Activated naive CD8-positive, alpha-beta T cell treated with anti-CD3 and anti-CD28 coated beads for 36 hours (primary cell): ENCODE measurements at regions not wholly inside any gene's neighbourhood (a gene's known extent, or its start where the extent isn't known, plus 50 kb on each side); places are given as distances from the start of the nearest gene placed in this dataset.

Experiments
- DNase-seq: peaks from one replicate; pipeline ENCODE4 v3.0.0; 2021
- H3K27ac Mint-ChIP-seq: one replicate; pipeline ENCODE4 v1.8.0; 2022; ENCODE audit warnings: mild to moderate bottlenecking, moderate library complexity, mixed read lengths
- H3K27me3 Mint-ChIP-seq: one replicate; pipeline ENCODE4 v1.8.0; 2022; ENCODE audit warnings: mild to moderate bottlenecking, mixed read lengths
- H3K36me3 Mint-ChIP-seq: one replicate; pipeline ENCODE4 v1.8.0; 2021; ENCODE audit warnings: mild to moderate bottlenecking, mixed read lengths
- H3K4me1 Mint-ChIP-seq: one replicate; pipeline ENCODE4 v1.8.0; 2021; ENCODE audit warnings: mixed read lengths
- H3K4me3 Mint-ChIP-seq: one replicate; pipeline ENCODE4 v1.8.0; 2022; ENCODE audit warnings: mild to moderate bottlenecking, moderate library complexity, mixed read lengths
- H3K9me3 Mint-ChIP-seq: one replicate; pipeline ENCODE4 v1.8.0; 2022; ENCODE audit warnings: mixed read lengths

DNA sequence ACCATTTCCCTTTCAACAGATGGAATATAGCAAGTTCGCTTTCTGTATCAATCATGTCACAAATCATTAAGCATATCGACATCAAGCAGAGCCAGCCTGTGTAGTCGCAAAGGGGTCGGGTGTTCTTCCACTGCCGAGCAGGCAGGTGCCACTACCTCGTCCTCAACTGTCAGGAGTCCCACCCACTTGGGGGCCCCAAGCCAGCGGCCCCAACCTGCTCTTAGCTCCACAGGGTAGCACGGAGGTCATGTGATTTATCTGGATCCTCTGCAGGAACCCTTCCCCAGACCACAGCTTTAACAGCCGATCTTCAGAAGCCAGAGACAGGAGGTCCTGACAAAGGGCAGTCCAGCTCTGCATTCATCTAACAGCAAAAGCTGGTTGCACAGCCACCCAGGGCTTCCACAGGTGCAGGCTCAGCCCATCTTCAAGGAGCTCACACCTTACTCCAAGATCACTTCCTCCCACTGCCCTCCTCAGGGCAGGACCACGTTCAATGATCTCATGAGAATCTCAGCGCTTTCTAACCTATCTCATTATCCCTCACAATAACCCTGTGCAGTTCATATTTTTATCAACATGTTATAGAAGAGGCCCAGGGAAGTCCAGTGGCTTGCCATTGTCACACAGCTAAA lies 110.2 kb downstream of the TRIM29 start:
- H3K27ac Mint-ChIP-seq, result no peak overlapping the region
- H3K4me1 Mint-ChIP-seq, result no peaks in the 10 kb centered on the region
- H3K36me3 Mint-ChIP-seq, result no peaks in the 10 kb centered on the region
- H3K4me3 Mint-ChIP-seq, result no peak overlapping the region
- no peaks in the 10 kb centered on the region for H3K9me3 Mint-ChIP-seq
- DNase-seq, result no peak
- H3K27me3 Mint-ChIP-seq, result peaks cover 11% of the 10 kb centered on the region

DNA sequence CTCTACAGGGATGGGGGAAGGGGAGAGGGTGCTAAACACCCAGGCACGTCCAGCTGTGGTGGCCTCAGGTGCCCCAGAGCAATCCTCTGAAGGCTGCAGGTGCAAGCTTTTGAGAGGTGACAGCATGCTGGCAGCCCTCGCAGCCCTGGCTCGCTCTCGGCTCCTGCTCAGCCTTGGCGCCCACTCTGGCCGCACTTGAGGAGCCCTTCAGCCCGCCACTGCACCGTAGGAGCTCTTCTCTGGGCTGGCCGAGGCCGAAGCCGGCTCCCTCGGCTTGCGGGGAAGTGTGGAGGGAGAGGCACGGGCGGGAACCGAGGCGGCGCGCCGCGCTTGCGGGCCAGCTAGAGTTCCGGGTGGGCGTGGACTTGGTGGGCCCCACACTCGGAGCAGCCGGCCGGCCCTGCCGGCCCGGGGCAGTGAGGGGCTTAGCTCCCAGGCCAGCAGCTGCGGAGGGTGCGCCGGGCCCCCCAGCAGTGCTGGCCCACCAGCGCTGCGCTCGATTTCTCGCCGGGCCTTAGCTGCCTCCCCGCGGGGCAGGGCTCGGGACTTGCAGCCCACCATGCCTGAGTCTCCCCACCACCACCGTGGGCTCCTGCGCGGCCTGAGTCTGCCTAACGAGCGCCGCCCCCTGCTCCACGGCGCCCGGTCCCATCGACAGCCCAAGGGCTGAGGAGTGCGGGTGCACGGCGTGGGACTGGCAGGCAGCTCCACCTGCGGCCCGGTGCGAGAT lies 112.1 kb downstream of the TRIM29 start:
- no peak for DNase-seq
- H3K27me3 Mint-ChIP-seq, result peaks cover 6% of the 10 kb centered on the region
- no peaks in the 10 kb centered on the region for H3K4me1 Mint-ChIP-seq
- no peaks in the 10 kb centered on the region for H3K9me3 Mint-ChIP-seq
- no peak overlapping the region for H3K27ac Mint-ChIP-seq
- H3K4me3 Mint-ChIP-seq, result no peak overlapping the region
- no peaks in the 10 kb centered on the region for H3K36me3 Mint-ChIP-seq

DNA sequence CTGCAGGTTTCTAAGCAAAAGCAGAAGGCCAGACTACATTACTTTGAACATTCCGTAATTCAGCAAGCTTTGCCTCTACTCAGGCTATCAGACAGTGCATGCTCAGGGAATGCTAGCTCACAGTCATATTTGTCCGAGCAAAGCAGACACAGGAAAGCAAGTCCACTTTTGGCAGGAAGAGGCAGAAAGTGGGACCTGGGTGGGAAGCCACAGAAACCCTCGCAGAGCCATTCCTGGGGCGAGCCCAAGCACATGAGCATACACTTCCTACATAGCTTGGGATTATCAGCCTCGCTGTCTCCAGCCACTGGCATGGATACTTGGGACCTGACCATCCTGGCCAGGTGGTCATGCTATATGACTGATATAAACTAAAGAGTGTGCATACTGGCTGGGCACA lies 113.3 kb downstream of the TRIM29 start:
- Mint-ChIP-seq H3K9me3 (no peaks in the 10 kb centered on the region), H3K36me3 (no peaks in the 10 kb centered on the region), H3K4me1 (no peaks in the 10 kb centered on the region), H3K27me3 (peaks cover 6% of the 10 kb centered on the region), H3K27ac (no peak overlapping the region), H3K4me3 (no peak overlapping the region)
- DNase-seq, result no peak

DNA sequence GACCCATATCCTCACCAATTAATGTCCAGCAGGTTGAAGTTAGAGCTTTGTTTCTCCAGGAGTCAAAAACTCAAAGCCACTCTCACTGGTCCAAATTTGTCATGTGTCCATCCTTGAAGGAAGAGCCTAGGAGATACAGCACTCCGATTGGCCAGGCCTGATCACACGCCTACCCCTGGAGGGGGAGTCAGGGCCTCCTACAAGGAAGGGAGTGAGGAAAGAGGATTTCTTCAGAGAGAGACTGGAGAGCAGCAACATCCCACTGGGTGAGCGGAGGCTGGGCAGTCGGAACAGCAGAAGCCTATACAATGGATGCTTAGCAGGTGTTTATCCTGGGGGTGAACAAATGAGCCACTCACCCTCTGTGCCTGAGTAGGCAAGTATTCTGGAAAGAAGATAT lies 113.9 kb downstream of the TRIM29 start:
- Mint-ChIP-seq H3K36me3 (no peaks in the 10 kb centered on the region), H3K27ac (no peak overlapping the region), H3K27me3 (peaks cover 6% of the 10 kb centered on the region), H3K9me3 (no peaks in the 10 kb centered on the region), H3K4me1 (no peaks in the 10 kb centered on the region), H3K4me3 (no peak overlapping the region)
- no peak for DNase-seq

DNA sequence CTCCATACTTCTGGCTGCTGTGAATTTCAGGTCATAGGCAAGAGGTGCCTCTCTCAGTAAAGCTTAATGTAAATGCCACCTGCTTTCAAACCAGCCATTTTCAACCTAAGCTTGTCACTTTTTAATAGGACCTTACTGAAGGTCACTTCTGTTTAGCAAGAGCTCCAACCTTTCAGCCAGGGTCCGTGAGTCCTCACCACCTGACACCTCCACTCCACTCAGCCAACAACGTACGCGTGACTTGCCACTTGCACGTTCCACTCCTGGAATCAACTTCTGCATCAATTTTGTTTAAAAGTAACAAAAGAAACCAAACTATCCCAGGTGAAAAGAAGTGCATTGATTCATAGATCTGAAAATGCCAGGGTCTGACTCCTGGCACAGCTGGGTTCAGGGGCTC lies 114.4 kb downstream of the TRIM29 start:
- H3K36me3 Mint-ChIP-seq, result no peaks in the 10 kb centered on the region
- H3K27ac Mint-ChIP-seq, result no peak overlapping the region
- no peaks in the 10 kb centered on the region for H3K4me1 Mint-ChIP-seq
- H3K4me3 Mint-ChIP-seq, result no peak overlapping the region
- no peak for DNase-seq
- H3K9me3 Mint-ChIP-seq, result no peaks in the 10 kb centered on the region
- H3K27me3 Mint-ChIP-seq, result peaks cover 3% of the 10 kb centered on the region

DNA sequence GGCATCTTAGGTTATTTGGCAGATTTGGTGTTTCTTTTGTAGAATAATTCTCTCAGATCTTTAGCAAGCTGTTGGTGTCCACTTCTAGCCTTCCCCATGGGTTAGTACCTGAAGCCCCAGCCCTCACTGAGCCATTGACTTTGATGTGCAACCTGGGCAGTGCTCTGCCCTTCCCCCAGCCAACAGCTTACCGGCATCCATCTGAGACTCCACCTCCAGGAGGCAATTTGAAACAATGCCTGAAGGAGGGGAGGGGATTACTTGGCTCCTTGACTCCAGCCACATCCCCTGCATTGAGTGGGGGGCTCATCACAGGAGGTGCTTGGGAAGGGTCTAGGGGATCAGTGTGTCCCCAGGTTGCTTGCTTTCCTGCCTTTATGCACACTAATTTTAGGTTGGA lies 114.8 kb downstream of the TRIM29 start:
- no peak overlapping the region for H3K4me3 Mint-ChIP-seq
- H3K4me1 Mint-ChIP-seq, result no peaks in the 10 kb centered on the region
- no peaks in the 10 kb centered on the region for H3K36me3 Mint-ChIP-seq
- peaks cover 3% of the 10 kb centered on the region for H3K27me3 Mint-ChIP-seq
- DNase-seq, result no peak
- no peaks in the 10 kb centered on the region for H3K9me3 Mint-ChIP-seq
- no peak overlapping the region for H3K27ac Mint-ChIP-seq

DNA sequence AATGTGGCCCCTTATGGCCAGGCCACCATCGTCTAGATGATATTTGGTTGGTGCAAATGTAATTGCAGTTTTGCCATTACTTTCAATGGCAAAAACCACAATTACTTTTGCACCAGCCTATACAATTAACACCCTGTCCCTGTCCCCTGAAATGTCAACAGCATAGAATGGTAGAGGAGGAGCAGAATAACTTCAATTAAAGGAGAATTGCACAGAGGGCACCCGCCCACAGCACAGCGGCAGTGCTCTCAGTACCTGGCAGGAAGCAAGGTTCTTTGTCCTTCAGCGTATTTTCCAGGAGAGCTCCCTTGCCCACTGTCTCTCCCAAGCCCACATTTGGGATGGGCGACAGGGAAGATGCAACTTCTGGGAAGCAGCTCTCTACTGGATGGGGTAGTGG lies 115.3 kb downstream of the TRIM29 start:
- Mint-ChIP-seq H3K4me1 (no peaks in the 10 kb centered on the region), H3K27me3 (peaks cover 7% of the 10 kb centered on the region), H3K36me3 (no peaks in the 10 kb centered on the region), H3K9me3 (no peaks in the 10 kb centered on the region), H3K4me3 (no peak overlapping the region), H3K27ac (no peak overlapping the region)
- DNase-seq, result no peak

DNA sequence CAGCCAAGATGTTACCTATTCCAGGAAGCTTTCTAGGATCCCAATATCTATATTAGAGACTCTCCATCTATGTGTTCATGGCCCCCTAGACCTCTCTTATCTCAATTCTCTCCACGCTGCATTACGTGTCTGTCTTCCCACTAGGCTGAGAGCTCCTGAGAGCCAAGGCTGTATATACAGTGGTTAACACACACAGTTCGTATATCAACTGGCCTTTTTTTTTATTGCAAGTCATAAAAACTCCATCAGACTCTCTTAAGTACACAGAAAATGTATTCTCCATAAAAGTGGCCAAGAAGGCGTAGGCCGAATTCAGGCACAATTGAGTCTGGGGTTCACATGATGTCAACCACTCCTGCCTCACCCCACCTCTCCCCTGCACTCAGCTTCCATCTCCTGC lies 115.9 kb downstream of the TRIM29 start:
- no peaks in the 10 kb centered on the region for H3K4me1 Mint-ChIP-seq
- DNase-seq, result no peak
- no peak overlapping the region for H3K4me3 Mint-ChIP-seq
- no peak overlapping the region for H3K27ac Mint-ChIP-seq
- peaks cover 13% of the 10 kb centered on the region for H3K27me3 Mint-ChIP-seq
- no peaks in the 10 kb centered on the region for H3K36me3 Mint-ChIP-seq
- H3K9me3 Mint-ChIP-seq, result no peaks in the 10 kb centered on the region

DNA sequence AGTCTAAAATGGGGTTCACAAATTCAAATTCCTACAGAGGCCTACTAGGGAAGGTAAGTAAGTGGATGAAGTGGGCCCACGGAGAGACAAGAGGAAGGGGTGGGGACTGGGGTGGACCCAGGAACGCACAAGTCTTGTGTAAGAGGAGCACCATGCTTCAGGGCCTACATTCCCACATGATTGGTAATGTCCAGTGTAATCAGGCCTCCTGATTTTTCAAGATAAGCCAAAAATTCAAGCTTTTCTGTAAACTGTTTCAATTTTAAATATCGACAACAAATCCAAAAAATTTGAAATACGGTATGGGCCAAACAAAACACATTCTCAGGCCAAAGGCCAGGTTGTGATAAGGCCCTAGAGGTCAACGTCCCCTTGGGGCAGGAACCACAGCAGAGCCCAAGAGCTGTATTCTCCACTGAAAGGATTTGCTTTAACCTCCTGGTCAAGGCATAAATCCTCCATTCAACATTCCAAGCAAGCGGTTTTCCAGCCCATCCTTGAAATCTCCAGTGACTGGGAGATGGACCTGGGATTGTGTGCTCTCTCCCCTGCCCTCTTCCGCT lies 116.4 kb downstream of the TRIM29 start:
- H3K36me3 Mint-ChIP-seq, result no peaks in the 10 kb centered on the region
- H3K9me3 Mint-ChIP-seq, result no peaks in the 10 kb centered on the region
- H3K4me1 Mint-ChIP-seq, result no peaks in the 10 kb centered on the region
- peaks cover 18% of the 10 kb centered on the region for H3K27me3 Mint-ChIP-seq
- no peak for DNase-seq
- H3K27ac Mint-ChIP-seq, result no peak overlapping the region
- H3K4me3 Mint-ChIP-seq, result no peak overlapping the region

DNA sequence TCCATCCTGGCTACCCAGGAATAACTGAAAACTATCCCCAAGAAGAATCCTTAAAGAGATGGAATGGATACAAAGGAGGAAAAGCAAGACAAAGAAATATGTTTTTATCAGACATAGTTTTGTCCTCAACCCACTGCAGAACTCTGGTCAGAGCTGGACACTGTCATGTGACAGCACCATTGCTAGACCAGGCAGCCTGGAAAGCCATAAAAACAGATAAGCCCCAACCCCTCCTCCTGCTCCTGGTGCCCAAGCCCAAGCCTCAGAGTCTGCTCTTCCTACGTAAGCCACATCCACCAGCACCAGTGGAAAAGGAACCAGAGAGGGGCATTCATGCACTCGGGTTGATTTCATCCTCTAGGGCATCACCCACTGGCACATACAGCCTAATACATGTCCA lies 116.9 kb downstream of the TRIM29 start:
- H3K27ac Mint-ChIP-seq, result no peak overlapping the region
- H3K9me3 Mint-ChIP-seq, result no peaks in the 10 kb centered on the region
- DNase-seq, result no peak
- H3K36me3 Mint-ChIP-seq, result no peaks in the 10 kb centered on the region
- H3K4me1 Mint-ChIP-seq, result no peaks in the 10 kb centered on the region
- H3K4me3 Mint-ChIP-seq, result no peak overlapping the region
- H3K27me3 Mint-ChIP-seq, result peaks cover 22% of the 10 kb centered on the region

DNA sequence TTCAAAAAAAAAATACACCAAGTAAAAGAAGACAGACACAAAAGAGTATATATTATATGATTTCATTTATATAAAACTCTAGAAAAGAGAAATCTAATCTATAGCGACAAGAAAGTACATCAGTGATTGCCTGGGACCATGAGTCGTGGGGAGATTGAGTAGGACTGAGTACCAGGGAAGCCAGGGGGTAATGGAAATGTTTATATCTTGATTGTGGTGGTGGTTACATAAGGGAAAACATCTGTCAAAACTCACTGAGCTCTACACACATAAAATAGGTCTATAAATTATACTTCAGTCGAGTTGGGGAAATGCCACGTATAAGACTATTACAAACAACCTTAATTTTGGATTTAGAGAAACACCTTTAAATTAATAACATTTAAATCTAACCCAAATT lies 117.4 kb downstream of the TRIM29 start:
- no peak for DNase-seq
- H3K27ac Mint-ChIP-seq, result no peak overlapping the region
- H3K9me3 Mint-ChIP-seq, result no peaks in the 10 kb centered on the region
- H3K4me3 Mint-ChIP-seq, result no peak overlapping the region
- H3K27me3 Mint-ChIP-seq, result peaks cover 27% of the 10 kb centered on the region
- no peaks in the 10 kb centered on the region for H3K36me3 Mint-ChIP-seq
- H3K4me1 Mint-ChIP-seq, result no peaks in the 10 kb centered on the region

DNA sequence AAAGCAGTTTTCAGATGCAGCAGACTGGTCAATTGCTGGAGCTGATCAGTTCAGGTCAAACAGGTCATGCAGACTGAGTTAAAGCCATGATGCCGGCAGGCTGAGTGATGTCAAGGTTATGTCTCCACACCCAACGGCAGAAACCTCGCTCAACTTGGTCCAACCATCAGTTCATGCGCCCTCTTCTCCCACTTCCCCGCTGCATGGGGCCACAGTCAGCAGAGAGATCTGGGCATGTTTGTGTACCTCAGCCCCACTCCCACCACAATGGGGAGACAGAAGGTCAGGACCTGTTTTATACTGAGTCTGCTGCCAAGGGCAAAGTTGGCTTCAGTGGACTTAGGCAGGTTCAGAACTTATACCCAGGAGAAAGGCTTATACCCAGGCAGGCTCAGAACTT lies 118.7 kb downstream of the TRIM29 start:
- H3K27me3 Mint-ChIP-seq, result peaks cover 40% of the 10 kb centered on the region
- H3K9me3 Mint-ChIP-seq, result no peaks in the 10 kb centered on the region
- H3K27ac Mint-ChIP-seq, result no peak overlapping the region
- no peak for DNase-seq
- H3K4me1 Mint-ChIP-seq, result no peaks in the 10 kb centered on the region
- no peak overlapping the region for H3K4me3 Mint-ChIP-seq
- H3K36me3 Mint-ChIP-seq, result no peaks in the 10 kb centered on the region

DNA sequence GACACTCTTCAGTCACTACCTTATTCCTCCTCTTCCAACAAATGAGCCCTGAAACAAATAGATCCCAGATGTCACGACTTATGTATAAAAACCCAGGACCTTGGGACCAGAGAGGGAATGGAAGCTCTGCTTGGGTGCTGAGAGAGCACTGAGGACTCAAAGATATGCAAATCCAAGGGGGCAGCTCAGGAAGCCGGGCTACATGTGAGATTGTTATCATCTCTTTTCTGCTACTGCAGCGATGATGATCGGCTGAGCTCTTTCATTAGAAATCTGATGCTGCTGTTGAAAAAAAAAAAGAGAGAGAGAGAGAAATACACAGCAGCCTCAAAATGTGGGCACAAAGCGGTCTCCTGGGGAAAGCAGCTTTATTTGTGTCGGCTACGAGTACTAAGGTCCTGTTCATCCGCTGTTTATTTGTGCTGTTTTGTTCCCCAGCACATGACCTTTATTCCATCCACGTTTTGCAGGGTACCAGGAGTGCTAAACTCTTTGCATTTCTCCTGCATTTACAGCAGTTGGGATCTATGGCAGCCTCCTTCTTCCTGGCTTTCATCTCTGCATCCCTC lies 120.2 kb downstream of the TRIM29 start:
- H3K36me3 Mint-ChIP-seq, result no peaks in the 10 kb centered on the region
- H3K4me1 Mint-ChIP-seq, result no peaks in the 10 kb centered on the region
- no peak for DNase-seq

DNA sequence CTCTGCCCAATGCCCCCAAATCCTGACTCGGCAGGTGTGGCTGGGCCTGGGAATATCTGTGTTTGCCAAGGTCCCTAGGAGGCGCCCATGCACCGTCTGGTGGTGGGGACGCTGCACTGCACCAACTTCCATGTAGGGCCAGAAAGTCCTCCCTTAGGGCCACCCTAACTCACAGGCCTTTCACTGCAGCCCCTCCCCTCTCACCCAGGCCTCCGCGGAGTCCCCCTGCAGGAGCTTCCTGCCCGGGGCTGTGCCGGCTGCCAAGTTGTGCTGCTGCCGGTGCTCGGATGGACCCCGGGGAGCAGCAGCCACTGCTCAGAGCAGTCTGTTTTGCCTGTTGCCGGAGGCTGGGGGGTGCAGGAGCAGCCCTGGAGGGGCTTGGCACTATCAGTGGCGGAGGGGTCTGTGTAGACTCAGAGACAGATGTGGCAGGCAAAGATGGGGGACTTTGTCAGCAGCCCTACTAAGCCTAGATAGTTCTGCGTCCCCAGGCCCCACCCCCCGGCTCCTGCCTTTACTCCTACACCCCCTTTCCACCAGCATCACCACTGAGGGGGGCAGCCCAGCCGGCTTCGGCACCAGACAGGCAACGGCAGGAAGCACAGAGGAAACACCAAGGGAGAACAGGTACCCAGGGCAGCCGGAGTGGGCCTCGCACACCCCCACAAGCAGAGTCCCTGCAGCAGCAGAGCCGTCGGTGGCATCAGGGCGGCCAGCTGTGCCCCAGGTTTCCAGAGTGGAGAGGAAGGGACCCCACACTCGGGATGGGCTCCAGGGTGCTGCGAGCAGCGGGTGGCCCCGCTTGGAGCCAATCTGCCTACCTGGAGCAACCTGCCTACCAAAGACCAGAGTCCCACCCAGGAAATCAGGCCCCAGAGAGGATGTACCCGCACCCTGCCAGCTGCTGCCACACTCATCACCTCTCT lies 124.3 kb downstream of the TRIM29 start:
- no peak for DNase-seq
- Mint-ChIP-seq H3K4me1 (no peaks in the 10 kb centered on the region), H3K27me3 (peaks cover 58% of the 10 kb centered on the region), H3K9me3 (no peaks in the 10 kb centered on the region), H3K36me3 (no peaks in the 10 kb centered on the region), H3K4me3 (no peak overlapping the region), H3K27ac (no peak overlapping the region)

More for the DNA sequence above, 120.2 kb downstream of the TRIM29 start:
- H3K4me3 Mint-ChIP-seq, result no peak overlapping the region
- H3K27ac Mint-ChIP-seq, result no peak overlapping the region
- H3K9me3 Mint-ChIP-seq, result no peaks in the 10 kb centered on the region
- H3K27me3 Mint-ChIP-seq, result peaks cover 44% of the 10 kb centered on the region

DNA sequence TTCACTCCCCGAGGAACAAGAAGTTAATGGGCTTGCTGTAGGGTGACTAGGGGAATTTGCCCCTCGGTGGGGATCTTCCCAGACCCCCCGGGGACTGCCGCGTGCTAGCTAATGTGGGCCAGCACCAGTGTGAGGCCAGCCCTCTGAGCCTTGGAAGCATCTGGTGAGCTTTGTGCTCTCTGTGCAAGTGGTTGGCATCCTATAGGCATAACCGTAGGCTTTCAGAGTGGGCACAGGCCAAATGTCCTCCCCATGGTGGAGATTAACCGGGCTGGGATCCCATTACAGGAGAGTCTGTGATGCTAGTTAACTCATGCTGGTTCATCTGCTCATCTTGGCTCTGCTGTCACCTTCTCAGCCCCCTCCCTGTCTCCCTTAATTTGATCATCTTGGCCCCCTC lies 125.7 kb downstream of the TRIM29 start:
- Mint-ChIP-seq H3K4me3 (no peak overlapping the region), H3K27me3 (peaks cover 54% of the 10 kb centered on the region)

More for the DNA sequence above, 125.7 kb downstream of the TRIM29 start:
- Mint-ChIP-seq H3K27ac (no peak overlapping the region), H3K36me3 (no peaks in the 10 kb centered on the region), H3K9me3 (no peaks in the 10 kb centered on the region), H3K4me1 (no peaks in the 10 kb centered on the region)
- DNase-seq, result no peak
